ENCODE measurements at regions not wholly inside any gene's neighbourhood (a gene's known extent, or its start where the extent isn't known, plus 50 kb on each side); places are given as distances from the start of the nearest gene placed in this dataset.
"Not testable (repeated sequence)": the region's sequence is repeated elsewhere in the genome, so short reads cannot be mapped to it uniquely, and the experiment has no call there.

- WGBS, 3 donors, result 28 to 34% (median 33%) methylated on average over 5 of the region's 5 CpGs
- intact Hi-C loops (cut with DNase I), result no loop called here
- H3K27me3 ChIP-seq, result no peaks in the 10 kb centered on the region
- DNase-seq, result no peak
- H3K4me3 ChIP-seq, result no peak overlapping the region
- TF ChIP-seq CTCF (IDR thresholded peaks at IDR 0.05) (no peak), POLR2A (IDR thresholded peaks at IDR 0.05) (no peak), EP300 (IDR thresholded peaks at IDR 0.05) (no peak)
- H3K27ac ChIP-seq, result no peak overlapping the region
- H3K9me3 ChIP-seq, result no peaks in the 10 kb centered on the region
- H3K4me1 ChIP-seq (ENCODE audit: insufficient read depth), result no peaks in the 10 kb centered on the region
- no peaks in the 10 kb centered on the region for H3K36me3 ChIP-seq
These were observed 179.6 kb upstream of the MXRA5 start for GRCh38 chrX:3526071-3526470.

GRCh38 chrX:3522101-3522650 lies 175.7 kb upstream of the MXRA5 start:
- Histone ChIP-seq H3K27ac (no peak overlapping the region), H3K27me3 (no peaks in the 10 kb centered on the region)
- 44 to 58% (median 47%) methylated on average over 4 of the region's 4 CpGs for WGBS, 3 donors

GRCh38 chrX:3521396-3521795 lies 174.9 kb upstream of the MXRA5 start:
- no peak overlapping the region for H3K4me3 ChIP-seq
- H3K36me3 ChIP-seq, result no peaks in the 10 kb centered on the region
- TF ChIP-seq EP300 (IDR thresholded peaks at IDR 0.05), result no peak
- intact Hi-C loops (cut with DNase I), result no loop called here
- H3K27ac ChIP-seq, result no peak overlapping the region
- WGBS, 3 donors, result 26 to 36% (median 29%) methylated on average over 3 of the region's 3 CpGs
- H3K4me1 ChIP-seq (ENCODE audit: insufficient read depth), result no peaks in the 10 kb centered on the region
- no peak for DNase-seq
- H3K27me3 ChIP-seq, result no peaks in the 10 kb centered on the region
- no peaks in the 10 kb centered on the region for H3K9me3 ChIP-seq

More at GRCh38 chrX:3522101-3522650, 175.7 kb upstream of the MXRA5 start:
- DNase-seq, result no peak
- no peak overlapping the region for H3K4me3 ChIP-seq
- TF ChIP-seq CTCF (IDR thresholded peaks at IDR 0.05) (no peak), EP300 (IDR thresholded peaks at IDR 0.05) (no peak), POLR2A (IDR thresholded peaks at IDR 0.05) (no peak)
- H3K36me3 ChIP-seq, result no peaks in the 10 kb centered on the region
- H3K9me3 ChIP-seq, result no peaks in the 10 kb centered on the region
- H3K4me1 ChIP-seq (ENCODE audit: insufficient read depth), result no peaks in the 10 kb centered on the region
- intact Hi-C loops (cut with DNase I), result no loop called here

GRCh38 chrX:3520982-3521381 lies 174.5 kb upstream of the MXRA5 start:
- Histone ChIP-seq H3K9me3 (no peaks in the 10 kb centered on the region), H3K4me3 (no peak overlapping the region), H3K36me3 (no peaks in the 10 kb centered on the region), H3K27ac (no peak overlapping the region), H3K27me3 (no peaks in the 10 kb centered on the region), H3K4me1 (ENCODE audit: insufficient read depth) (no peaks in the 10 kb centered on the region)
- WGBS, 3 donors, result 38 to 52% (median 39%) methylated on average over 3 of the region's 3 CpGs
- intact Hi-C loops (cut with DNase I), result no loop called here
- TF ChIP-seq POLR2A (IDR thresholded peaks at IDR 0.05), result no peak
- no peak for TF ChIP-seq CTCF (IDR thresholded peaks at IDR 0.05)
- no peak for TF ChIP-seq EP300 (IDR thresholded peaks at IDR 0.05)
- no peak for DNase-seq

- no peak for DNase-seq
- Histone ChIP-seq H3K9me3 (no peaks in the 10 kb centered on the region), H3K4me1 (ENCODE audit: insufficient read depth) (no peaks in the 10 kb centered on the region), H3K27me3 (no peaks in the 10 kb centered on the region), H3K36me3 (no peaks in the 10 kb centered on the region), H3K4me3 (no peak overlapping the region), H3K27ac (no peak overlapping the region)
- intact Hi-C loops (cut with DNase I), result no loop called here
- WGBS, 3 donors, result 63 to 69% (median 67%) methylated on average over 3 of the region's 3 CpGs
- TF ChIP-seq CTCF (IDR thresholded peaks at IDR 0.05) (no peak), POLR2A (IDR thresholded peaks at IDR 0.05) (no peak), EP300 (IDR thresholded peaks at IDR 0.05) (no peak)
These were observed 174.0 kb upstream of the MXRA5 start for GRCh38 chrX:3520458-3520857.

- H3K27me3 ChIP-seq; DNase-seq; H3K4me1 ChIP-seq (ENCODE audit: insufficient read depth); intact Hi-C loops (cut with DNase I); H3K4me3 ChIP-seq; H3K36me3 ChIP-seq; H3K27ac ChIP-seq; H3K9me3 ChIP-seq: not testable (repeated sequence)
- 78 to 85% (median 78%) methylated on average over 8 of the region's 8 CpGs for WGBS, 3 donors
These were observed 172.9 kb upstream of the MXRA5 start for GRCh38 chrX:3519384-3519783.
